ENCODE measurements at regions not wholly inside any gene's neighbourhood (a gene's known extent, or its start where the extent isn't known, plus 50 kb on each side); places are given as distances from the start of the nearest gene placed in this dataset.

GRCh38 chr4:166460769-166461550, 587.9 kb downstream of the TLL1 start:
- TF ChIP-seq CTCF (IDR thresholded peaks at IDR 0.05) (no peak), POLR2A (IDR thresholded peaks at IDR 0.05) (no peak)
- no peaks in the 10 kb centered on the region for H3K9me3 ChIP-seq
- no peak overlapping the region for H3K4me3 ChIP-seq
- no peak overlapping the region for H3K27ac ChIP-seq
- DNase-seq, result no peak
- no peaks in the 10 kb centered on the region for H3K4me1 ChIP-seq
- intact Hi-C loops (cut with DNase I), result no loop called here
- WGBS, 2 donors, result 34 to 45% methylated on average over 3 of the region's 3 CpGs
- H3K27me3 ChIP-seq, result no peaks in the 10 kb centered on the region
- H3K36me3 ChIP-seq, result no peaks in the 10 kb centered on the region

GRCh38 chr4:166481055-166481454, 608.0 kb downstream of the TLL1 start:
- Histone ChIP-seq H3K36me3 (no peaks in the 10 kb centered on the region), H3K4me1 (no peaks in the 10 kb centered on the region), H3K27ac (no peak overlapping the region), H3K9me3 (no peaks in the 10 kb centered on the region), H3K27me3 (no peaks in the 10 kb centered on the region), H3K4me3 (no peak overlapping the region)
- WGBS, 2 donors, result 43 to 45% methylated on average over 2 of the region's 2 CpGs
- DNase-seq, result no peak
- intact Hi-C loops (cut with DNase I), result no loop called here
- TF ChIP-seq CTCF (IDR thresholded peaks at IDR 0.05), result no peak
- no peak for TF ChIP-seq POLR2A (IDR thresholded peaks at IDR 0.05)

GRCh38 chr4:166481739-166482138, 608.7 kb downstream of the TLL1 start:
- H3K27ac ChIP-seq, result no peak overlapping the region

GRCh38 chr4:166482758-166483157, 609.7 kb downstream of the TLL1 start:
- no peak for TF ChIP-seq CTCF (IDR thresholded peaks at IDR 0.05)
- TF ChIP-seq POLR2A (IDR thresholded peaks at IDR 0.05), result no peak

More at GRCh38 chr4:166481739-166482138, 608.7 kb downstream of the TLL1 start:
- Histone ChIP-seq H3K27me3 (no peaks in the 10 kb centered on the region), H3K36me3 (no peaks in the 10 kb centered on the region), H3K4me1 (no peaks in the 10 kb centered on the region), H3K9me3 (no peaks in the 10 kb centered on the region), H3K4me3 (no peak overlapping the region)
- intact Hi-C loops (cut with DNase I), result no loop called here
- DNase-seq, result no peak
- TF ChIP-seq CTCF (IDR thresholded peaks at IDR 0.05), result no peak
- no peak for TF ChIP-seq POLR2A (IDR thresholded peaks at IDR 0.05)

GRCh38 chr4:166491635-166492034, 618.6 kb downstream of the TLL1 start:
- WGBS, 2 donors, result 54 to 57% methylated on average over 1 of the region's 1 CpG
- H3K36me3 ChIP-seq, result no peaks in the 10 kb centered on the region
- no peaks in the 10 kb centered on the region for H3K4me1 ChIP-seq
- H3K4me3 ChIP-seq, result no peak overlapping the region
- no peaks in the 10 kb centered on the region for H3K27me3 ChIP-seq
- H3K27ac ChIP-seq, result no peak overlapping the region
- no peak for DNase-seq
- TF ChIP-seq POLR2A (IDR thresholded peaks at IDR 0.05) (no peak), CTCF (IDR thresholded peaks at IDR 0.05) (no peak)
- H3K9me3 ChIP-seq, result no peaks in the 10 kb centered on the region
- intact Hi-C loops (cut with DNase I), result no loop called here

More at GRCh38 chr4:166482758-166483157, 609.7 kb downstream of the TLL1 start:
- Histone ChIP-seq H3K4me1 (no peaks in the 10 kb centered on the region), H3K27me3 (no peaks in the 10 kb centered on the region), H3K4me3 (no peak overlapping the region), H3K9me3 (no peaks in the 10 kb centered on the region), H3K27ac (no peak overlapping the region), H3K36me3 (no peaks in the 10 kb centered on the region)
- 52 to 64% methylated on average over 1 of the region's 1 CpG for WGBS, 2 donors
- DNase-seq, result no peak
- intact Hi-C loops (cut with DNase I), result no loop called here

Data from esophagus squamous epithelium (tissue), 5 donors.